Neural cell (in vitro differentiated cells): ENCODE measurements at regions not wholly inside any gene's neighbourhood (a gene's known extent, or its start where the extent isn't known, plus 50 kb on each side); places are given as distances from the start of the nearest gene placed in this dataset.

Experiments
- H2AFZ ChIP-seq: fragments of 200-600, 300-800 bp; sonication (generic), shearing (Covaris generic); 2 replicates; pipeline ENCODE4 v1.6.0; 2014; ENCODE audit warnings: low read depth, mild to moderate bottlenecking, antibody characterized with exemption, low read length, moderate library complexity
- H3F3A ChIP-seq: fragments of 200-600 bp; shearing (Covaris generic); 2 replicates; pipeline ENCODE4 v1.6.1; 2016; ENCODE audit warnings: mild to moderate bottlenecking, moderate library complexity, mixed read lengths, antibody characterized with exemption, low read length; ENCODE audit not compliant: insufficient read depth, poor library complexity, severe bottlenecking
- H3K27ac ChIP-seq: fragments of 200-600, 300-800 bp; sonication (generic), shearing (Covaris generic); 2 replicates; pipeline ENCODE4 v1.5.1; 2014; ENCODE audit warnings: mild to moderate bottlenecking, low read length, moderate library complexity
- H3K27me3 ChIP-seq: fragments of 300-800, 200-600 bp; sonication (generic), shearing (Covaris generic); 2 replicates; pipeline ENCODE4 v1.6.0; 2014; ENCODE audit warnings: mild to moderate bottlenecking, low read depth, low read length, moderate library complexity; ENCODE audit not compliant: insufficient read depth
- H3K36me3 ChIP-seq: fragments of 300-800, 200-600 bp; sonication (generic), shearing (Covaris generic); 2 replicates; pipeline ENCODE4 v1.5.1; 2014; ENCODE audit warnings: mild to moderate bottlenecking, antibody characterized with exemption, low read length, moderate library complexity; ENCODE audit not compliant: insufficient read depth
- H3K4me2 ChIP-seq: fragments of 300-800, 200-600 bp; sonication (generic), shearing (Covaris generic); 2 replicates; pipeline ENCODE4 v1.6.0; 2014; ENCODE audit warnings: mild to moderate bottlenecking, low read length
- H3K4me3 ChIP-seq: fragments of 300-800, 200-600 bp; sonication (generic), shearing (Covaris generic); 2 replicates; pipeline ENCODE4 v1.5.1; 2014; ENCODE audit warnings: mild to moderate bottlenecking, low read length, moderate library complexity
- H3K79me2 ChIP-seq: fragments of 200-600 bp; shearing (Covaris generic); replicated peaks from 2 replicates; pipeline ENCODE4 v1.6.0; 2014; ENCODE audit warnings: mild to moderate bottlenecking, low read length, moderate library complexity; ENCODE audit not compliant: insufficient read depth
- H3K9ac ChIP-seq: fragments of 300-800, 200-600 bp; sonication (generic), shearing (Covaris generic); 2 replicates; pipeline ENCODE4 v1.6.1; 2016; ENCODE audit warnings: mild to moderate bottlenecking, low read length, mixed read lengths
- H3K9me2 ChIP-seq: fragments of 200-600 bp; shearing (Covaris generic); 2 replicates; pipeline ENCODE4 v1.6.1; 2016; ENCODE audit warnings: mild to moderate bottlenecking, low read length, mixed read lengths; ENCODE audit not compliant: insufficient read depth
- H3K9me3 ChIP-seq: fragments of 200-600, 300-800 bp; sonication (generic), shearing (Covaris generic); 2 replicates; pipeline ENCODE4 v1.6.1; 2016; ENCODE audit warnings: mild to moderate bottlenecking, mixed run types, low read length, moderate library complexity, mixed read lengths
- H4K20me1 ChIP-seq: fragments of 200-600 bp; shearing (Covaris generic); 2 replicates; pipeline ENCODE4 v1.6.1; 2016; ENCODE audit warnings: mild to moderate bottlenecking, mixed run types; ENCODE audit not compliant: insufficient read depth
- CTCF ChIP-seq: fragments of 450-650 bp; IDR thresholded peaks from 2 replicates; pipeline ENCODE4 v1.5.1; 2014; ENCODE audit warnings: antibody characterized with exemption, mild to moderate bottlenecking, moderate library complexity; ENCODE audit not compliant: poor library complexity, severe bottlenecking
- EP300 ChIP-seq: fragments of 450-650 bp; conservative IDR thresholded peaks from 2 replicates; pipeline ENCODE4 v1.6.1; 2014; ENCODE audit warnings: antibody characterized with exemption, mild to moderate bottlenecking, moderate library complexity; ENCODE audit not compliant: poor library complexity, severe bottlenecking
- EZH2 ChIP-seq: fragments of 200-600, 300-800 bp; shearing (Covaris generic), sonication (generic); IDR thresholded peaks from 2 replicates; pipeline ENCODE4 v1.6.1; 2014; ENCODE audit warnings: antibody characterized with exemption, low read length, borderline replicate concordance, mild to moderate bottlenecking; ENCODE audit not compliant: insufficient read depth, poor library complexity, severe bottlenecking
- MXI1 ChIP-seq: fragments of 450-650 bp; conservative IDR thresholded peaks from 2 replicates; pipeline ENCODE4 v1.6.1; 2014; ENCODE audit warnings: antibody characterized with exemption, mild to moderate bottlenecking; ENCODE audit not compliant: poor library complexity, severe bottlenecking
- POLR2AphosphoS5 ChIP-seq: IDR thresholded peaks from 2 replicates; pipeline ENCODE4 v1.6.1; 2012
- RAD21 ChIP-seq: fragments of 450-650 bp; conservative IDR thresholded peaks from 2 replicates; pipeline ENCODE4 v1.6.1; 2014; ENCODE audit warnings: antibody characterized with exemption, mild to moderate bottlenecking, moderate library complexity
- REST ChIP-seq: IDR thresholded peaks from 2 replicates; pipeline ENCODE4 v1.6.1; 2012; ENCODE audit warnings: borderline replicate concordance
- SMC3 ChIP-seq: fragments of 450-650 bp; conservative IDR thresholded peaks from 2 replicates; pipeline ENCODE4 v1.6.1; 2014; ENCODE audit warnings: antibody characterized with exemption, mild to moderate bottlenecking, moderate library complexity; ENCODE audit not compliant: poor library complexity
- TAF1 ChIP-seq: IDR thresholded peaks from 2 replicates; pipeline ENCODE4 v1.6.1; 2012; ENCODE audit warnings: low read depth

GRCh38 chr3:19075037-19075436, 73.3 kb upstream of the KCNH8 start:
- Histone ChIP-seq H3K27ac (no peak overlapping the region), H3K79me2 (no peaks in the 10 kb centered on the region), H3K4me3 (no peak overlapping the region), H4K20me1 (no peaks in the 10 kb centered on the region), H3K9ac (no peak overlapping the region), H3F3A (no peaks in the 10 kb centered on the region), H3K9me3 (no peaks in the 10 kb centered on the region), H3K4me2 (no peak overlapping the region), H3K36me3 (no peaks in the 10 kb centered on the region), H3K9me2 (no peaks in the 10 kb centered on the region), H3K27me3 (no peaks in the 10 kb centered on the region), H2AFZ (no peak overlapping the region)
- TF ChIP-seq SMC3 (no peak), TAF1 (no peak), CTCF (no peak), RAD21 (no peak), EP300 (no peak), EZH2 (no peak), MXI1 (no peak), POLR2AphosphoS5 (no peak), REST (no peak)

GRCh38 chr3:19074257-19074900, 73.9 kb upstream of the KCNH8 start:
- Histone ChIP-seq H4K20me1 (no peaks in the 10 kb centered on the region), H3K4me2 (no peak overlapping the region), H3K9me3 (no peaks in the 10 kb centered on the region), H3K27ac (no peak overlapping the region), H3K36me3 (no peaks in the 10 kb centered on the region), H3K9ac (no peak overlapping the region), H3K4me3 (no peak overlapping the region), H2AFZ (no peak overlapping the region), H3K79me2 (no peaks in the 10 kb centered on the region), H3K27me3 (no peaks in the 10 kb centered on the region), H3F3A (no peaks in the 10 kb centered on the region), H3K9me2 (no peaks in the 10 kb centered on the region)
- TF ChIP-seq SMC3 (no peak), EZH2 (no peak), MXI1 (no peak), RAD21 (no peak)
